Neuron (in vitro differentiated cells): ENCODE measurements at regions not wholly inside any gene's neighbourhood (a gene's known extent, or its start where the extent isn't known, plus 50 kb on each side); places are given as distances from the start of the nearest gene placed in this dataset.
"Not testable (repeated sequence)": the region's sequence is repeated elsewhere in the genome, so short reads cannot be mapped to it uniquely, and the experiment has no call there.

Experiments
- H2AFZ ChIP-seq: one replicate; pipeline ENCODE4 v1.6.1; 2013; ENCODE audit warnings: low read depth, mild to moderate bottlenecking, inconsistent platforms, low read length, moderate library complexity
- H3K27me3 ChIP-seq: one replicate; pipeline ENCODE4 v1.6.1; 2013; ENCODE audit warnings: low read length; ENCODE audit not compliant: insufficient read depth
- H3K36me3 ChIP-seq: one replicate; pipeline ENCODE4 v1.6.1; 2013; ENCODE audit warnings: low read length; ENCODE audit not compliant: insufficient read depth
- H3K4me1 ChIP-seq: one replicate; pipeline ENCODE4 v1.6.1; 2013; ENCODE audit warnings: low read length; ENCODE audit not compliant: insufficient read depth
- H3K4me3 ChIP-seq: 2 replicates; pipeline ENCODE4 v1.5.1; 2013; ENCODE audit warnings: mild to moderate bottlenecking, low read length, moderate library complexity
- H3K9me3 ChIP-seq: one replicate; pipeline ENCODE4 v1.6.1; 2013; ENCODE audit warnings: low read length

- H3K27me3 ChIP-seq, result no peaks in the 10 kb centered on the region
- H3K4me3 ChIP-seq, result no peak overlapping the region
- no peaks in the 10 kb centered on the region for H3K36me3 ChIP-seq
- H2AFZ ChIP-seq, result no peak overlapping the region
- peaks cover 9% of the 10 kb centered on the region for H3K9me3 ChIP-seq
- no peaks in the 10 kb centered on the region for H3K4me1 ChIP-seq
Measured at GRCh38 chr2:185511925-185512324, 226.7 kb upstream of the FSIP2 start.

GRCh38 chr2:185522472-185522871 lies 216.1 kb upstream of the FSIP2 start:
- H3K4me3 ChIP-seq, result no peak overlapping the region
- no peaks in the 10 kb centered on the region for H3K27me3 ChIP-seq
- H2AFZ ChIP-seq, result no peak overlapping the region
- H3K9me3 ChIP-seq, result peaks cover 10% of the 10 kb centered on the region
- no peaks in the 10 kb centered on the region for H3K4me1 ChIP-seq
- no peaks in the 10 kb centered on the region for H3K36me3 ChIP-seq

- not testable (repeated sequence) for H3K4me1 ChIP-seq, H2AFZ ChIP-seq, H3K9me3 ChIP-seq, H3K4me3 ChIP-seq, H3K27me3 ChIP-seq, H3K36me3 ChIP-seq
Measured at GRCh38 chr2:185524242-185524641, 214.4 kb upstream of the FSIP2 start.

GRCh38 chr2:185526161-185526560 lies 212.4 kb upstream of the FSIP2 start:
- Histone ChIP-seq H3K27me3 (no peaks in the 10 kb centered on the region), H3K36me3 (no peaks in the 10 kb centered on the region), H3K4me1 (peaks cover 5% of the 10 kb centered on the region), H2AFZ (no peak overlapping the region), H3K9me3 (peaks cover 2% of the 10 kb centered on the region), H3K4me3 (no peak overlapping the region)

- Histone ChIP-seq H3K9me3 (no peaks in the 10 kb centered on the region), H3K4me1 (peaks cover 5% of the 10 kb centered on the region), H2AFZ (no peak overlapping the region), H3K36me3 (no peaks in the 10 kb centered on the region), H3K27me3 (no peaks in the 10 kb centered on the region), H3K4me3 (no peak overlapping the region)
Measured at GRCh38 chr2:185531721-185532120, 206.9 kb upstream of the FSIP2 start.

GRCh38 chr2:185537689-185538088 lies 200.9 kb upstream of the FSIP2 start:
- no peak overlapping the region for H3K4me3 ChIP-seq
- H3K27me3 ChIP-seq, result no peaks in the 10 kb centered on the region
- H3K36me3 ChIP-seq, result no peaks in the 10 kb centered on the region
- no peaks in the 10 kb centered on the region for H3K4me1 ChIP-seq
- no peaks in the 10 kb centered on the region for H3K9me3 ChIP-seq
- no peak overlapping the region for H2AFZ ChIP-seq

- no peaks in the 10 kb centered on the region for H3K27me3 ChIP-seq
- no peaks in the 10 kb centered on the region for H3K36me3 ChIP-seq
- H2AFZ ChIP-seq, result no peak overlapping the region
- H3K4me1 ChIP-seq, result no peaks in the 10 kb centered on the region
- H3K9me3 ChIP-seq, result peaks cover 2% of the 10 kb centered on the region
- no peak overlapping the region for H3K4me3 ChIP-seq
Measured at GRCh38 chr2:185567196-185567595, 171.4 kb upstream of the FSIP2 start.

- no peaks in the 10 kb centered on the region for H3K36me3 ChIP-seq
- no peak overlapping the region for H3K4me3 ChIP-seq
- H3K9me3 ChIP-seq, result peaks cover 2% of the 10 kb centered on the region
- no peaks in the 10 kb centered on the region for H3K4me1 ChIP-seq
- no peak overlapping the region for H2AFZ ChIP-seq
- H3K27me3 ChIP-seq, result no peaks in the 10 kb centered on the region
Measured at GRCh38 chr2:185567940-185568339, 170.7 kb upstream of the FSIP2 start.

GRCh38 chr2:185578322-185578721 lies 160.3 kb upstream of the FSIP2 start:
- H3K4me1 ChIP-seq, result peaks cover 2% of the 10 kb centered on the region
- no peak overlapping the region for H2AFZ ChIP-seq

GRCh38 chr2:185583058-185583816 lies 155.4 kb upstream of the FSIP2 start:
- Histone ChIP-seq H2AFZ (no peak overlapping the region), H3K27me3 (no peaks in the 10 kb centered on the region), H3K36me3 (no peaks in the 10 kb centered on the region), H3K4me3 (no peak overlapping the region), H3K9me3 (no peaks in the 10 kb centered on the region), H3K4me1 (peaks cover 2% of the 10 kb centered on the region)

More at GRCh38 chr2:185578322-185578721, 160.3 kb upstream of the FSIP2 start:
- Histone ChIP-seq H3K9me3 (no peaks in the 10 kb centered on the region), H3K27me3 (no peaks in the 10 kb centered on the region), H3K36me3 (no peaks in the 10 kb centered on the region), H3K4me3 (no peak overlapping the region)

GRCh38 chr2:185585165-185585564 lies 153.4 kb upstream of the FSIP2 start:
- H3K36me3 ChIP-seq, H3K4me1 ChIP-seq, H3K9me3 ChIP-seq, H2AFZ ChIP-seq, H3K4me3 ChIP-seq, H3K27me3 ChIP-seq: not testable (repeated sequence)

- not testable (repeated sequence) for H3K36me3 ChIP-seq, H3K9me3 ChIP-seq, H3K4me3 ChIP-seq, H2AFZ ChIP-seq, H3K4me1 ChIP-seq, H3K27me3 ChIP-seq
Measured at GRCh38 chr2:185591276-185591675, 147.3 kb upstream of the FSIP2 start.

- Histone ChIP-seq H2AFZ (no peak overlapping the region), H3K27me3 (no peaks in the 10 kb centered on the region), H3K36me3 (no peaks in the 10 kb centered on the region), H3K4me1 (no peaks in the 10 kb centered on the region), H3K4me3 (no peak overlapping the region), H3K9me3 (no peaks in the 10 kb centered on the region)
Measured at GRCh38 chr2:185607945-185608344, 130.7 kb upstream of the FSIP2 start.

GRCh38 chr2:185608799-185609198 lies 129.8 kb upstream of the FSIP2 start:
- Histone ChIP-seq H3K4me1 (no peaks in the 10 kb centered on the region), H3K36me3 (no peaks in the 10 kb centered on the region), H2AFZ (no peak overlapping the region), H3K9me3 (no peaks in the 10 kb centered on the region), H3K4me3 (no peak overlapping the region), H3K27me3 (no peaks in the 10 kb centered on the region)
